IMR-90 (cell line): ENCODE measurements at regions not wholly inside any gene's neighbourhood (a gene's known extent, or its start where the extent isn't known, plus 50 kb on each side); places are given as distances from the start of the nearest gene placed in this dataset.

Experiments used
- ATAC-seq: fragments of 200-7000 bp; cut with Tn5 transposase; 2 replicates; pipeline ENCODE4 v1.9.1; 2020; ENCODE audit warnings: low read depth, mild to moderate bottlenecking, moderate library complexity
- BruUV-seq: library from RNA; stranded (reverse); fragments of 400-500 nt; replicated peaks from 2 replicates; lab custom pipeline; 2021; lab: Mats Ljungman, UMichigan
- CTCF ChIA-PET: fragments of 300-600 bp; formaldehyde crosslinking; extraction: SDS; loops from one replicate; lab custom pipeline; 2021; ENCODE audit warnings: antibody characterized with exemption; lab: Yijun Ruan, JAX
- POLR2A ChIA-PET: fragments of 300-600 bp; sonication (Branson Sonifier 250); formaldehyde crosslinking; loops from one replicate; lab custom pipeline; 2022; ENCODE audit warnings: antibody characterized with exemption; ENCODE audit not compliant: unreplicated experiment; lab: Charles Lee
- DNase-seq: peaks from one replicate; pipeline ENCODE4 v3.0.0; 2013
- H2AFZ ChIP-seq: replicated peaks from 2 replicates; pipeline ENCODE3; 2013; ENCODE audit warnings: low read length, mild to moderate bottlenecking; ENCODE audit not compliant: poor library complexity
- H2AK5ac ChIP-seq: 2 replicates; pipeline ENCODE4 v1.6.1; 2013; ENCODE audit warnings: low read depth, low read length, inconsistent platforms
- H2AK9ac ChIP-seq: replicated peaks from 2 replicates; pipeline ENCODE3; 2013; ENCODE audit warnings: mild to moderate bottlenecking, low read depth, low read length, moderate library complexity; ENCODE audit not compliant: poor library complexity
- H2BK120ac ChIP-seq: 2 replicates; pipeline ENCODE4 v1.6.1; 2013; ENCODE audit warnings: low read depth, low read length, inconsistent platforms
- H2BK15ac ChIP-seq: 3 replicates; pipeline ENCODE4 v1.6.1; 2013; ENCODE audit warnings: low read depth, low read length, inconsistent platforms
- H2BK20ac ChIP-seq: 2 replicates; pipeline ENCODE4 v1.6.1; 2013; ENCODE audit warnings: low read depth, mild to moderate bottlenecking, inconsistent platforms, low read length, moderate library complexity
- H2BK5ac ChIP-seq: 2 replicates; pipeline ENCODE4 v1.6.1; 2013; ENCODE audit warnings: mild to moderate bottlenecking, low read depth, low read length, inconsistent platforms; ENCODE audit not compliant: poor library complexity, severe bottlenecking
- H3K14ac ChIP-seq: replicated peaks from 2 replicates; pipeline ENCODE4 v1.6.1; 2013; ENCODE audit warnings: low read depth, low read length, inconsistent platforms
- H3K18ac ChIP-seq: 2 replicates; pipeline ENCODE4 v1.6.1; 2013; ENCODE audit warnings: low read depth, low read length, control low read depth
- H3K23ac ChIP-seq: 2 replicates; pipeline ENCODE4 v1.6.1; 2013; ENCODE audit warnings: low read depth, low read length, inconsistent platforms
- H3K27ac ChIP-seq: 2 replicates; pipeline ENCODE4 v1.5.1; 2013; ENCODE audit warnings: mild to moderate bottlenecking, control low read depth, low read length; ENCODE audit not compliant: insufficient read depth
- H3K27me3 ChIP-seq: 2 replicates; pipeline ENCODE4 v1.6.1; 2013; ENCODE audit warnings: low read length; ENCODE audit not compliant: control insufficient read depth, insufficient read depth
- H3K36me3 ChIP-seq: 2 replicates; pipeline ENCODE4 v1.6.1; 2013; ENCODE audit warnings: low read length, mixed read lengths; ENCODE audit not compliant: control insufficient read depth, insufficient read depth
- H3K4ac ChIP-seq: 2 replicates; pipeline ENCODE4 v1.6.1; 2013; ENCODE audit warnings: low read depth, low read length, inconsistent platforms
- H3K4me1 ChIP-seq: 2 replicates; pipeline ENCODE4 v1.6.1; 2013; ENCODE audit warnings: low read length, mixed read lengths; ENCODE audit not compliant: control insufficient read depth, insufficient read depth
- H3K4me2 ChIP-seq: 2 replicates; pipeline ENCODE4 v1.6.1; 2013; ENCODE audit warnings: low read depth, mild to moderate bottlenecking, control low read depth, low read length, moderate library complexity
- H3K4me3 ChIP-seq: 2 replicates; pipeline ENCODE4 v1.5.1; 2013; ENCODE audit warnings: low read depth, mild to moderate bottlenecking, control low read depth, low read length, moderate library complexity; ENCODE audit not compliant: insufficient read depth
- H3K56ac ChIP-seq: 2 replicates; pipeline ENCODE4 v1.6.1; 2013; ENCODE audit warnings: low read length, inconsistent platforms; ENCODE audit not compliant: insufficient read depth; ENCODE audit errors: extremely low read depth
- H3K79me1 ChIP-seq, 2 experiments: 2 replicates each; pipeline ENCODE4 v1.6.1; 2013; ENCODE audit warnings: low read length in 2 of 2, inconsistent platforms in 1 of 2, low read depth in 1 of 2
- H3K9ac ChIP-seq: 2 replicates; pipeline ENCODE4 v1.6.1; 2013; ENCODE audit warnings: low read depth, low read length, control low read depth
- H3K9me1 ChIP-seq: 2 replicates; pipeline ENCODE4 v1.6.1; 2013; ENCODE audit warnings: low read length, inconsistent platforms; ENCODE audit not compliant: insufficient read depth
- H3K9me3 ChIP-seq: 2 replicates; pipeline ENCODE4 v1.6.1; 2013; ENCODE audit warnings: low read length; ENCODE audit not compliant: control insufficient read depth, insufficient read depth
- H4K20me1 ChIP-seq: 2 replicates; pipeline ENCODE4 v1.6.1; 2013; ENCODE audit warnings: low read length, inconsistent platforms; ENCODE audit not compliant: insufficient read depth
- H4K5ac ChIP-seq: 2 replicates; pipeline ENCODE4 v1.6.1; 2013; ENCODE audit warnings: mild to moderate bottlenecking, low read depth, low read length, control low read depth
- H4K8ac ChIP-seq, 2 experiments: 2 replicates each; pipeline ENCODE4 v1.6.1; 2013; ENCODE audit warnings: low read depth in 2 of 2, low read length in 2 of 2, control low read depth in 1 of 2, inconsistent platforms in 1 of 2
- H4K91ac ChIP-seq: 2 replicates; pipeline ENCODE4 v1.6.1; 2013; ENCODE audit warnings: low read depth, low read length, inconsistent platforms; ENCODE audit not compliant: insufficient read depth
- BHLHE40 ChIP-seq: fragments of 150-350 bp; IDR thresholded peaks from 2 replicates; pipeline ENCODE4 v1.6.1; 2016; ENCODE audit warnings: mild to moderate bottlenecking, low read depth, low read length
- CEBPB ChIP-seq: IDR thresholded peaks from 2 replicates; pipeline ENCODE4 v1.6.1; 2012; ENCODE audit warnings: low read depth, low read length, improper control_type of control experiment
- CHD1 ChIP-seq: IDR thresholded peaks from 2 replicates; pipeline ENCODE4 v1.6.1; 2012; ENCODE audit warnings: low read depth, low read length, improper control_type of control experiment
- ELK1 ChIP-seq: fragments of 150-350 bp; IDR thresholded peaks from 2 replicates; pipeline ENCODE4 v1.6.1; 2016; ENCODE audit warnings: low read depth, mild to moderate bottlenecking, low read length, moderate library complexity, borderline replicate concordance
- FOS ChIP-seq: fragments of 150-350 bp; IDR thresholded peaks from 2 replicates; pipeline ENCODE4 v1.6.1; 2016; ENCODE audit warnings: low read depth, low read length
- NFE2L2 ChIP-seq: fragments of 150-350 bp; IDR thresholded peaks from 2 replicates; pipeline ENCODE4 v1.6.1; 2016; ENCODE audit warnings: low read depth, mild to moderate bottlenecking, low read length
- WGBS, 2 experiments: methylation state at CpG; one replicate each; pipeline versions ENCODE4 v1.1.5 to v1.1.7; 2013; ENCODE audit warnings: missing lambda C conversion rate in 2 of 2; ENCODE audit not compliant: insufficient read length in 1 of 2; ENCODE audit errors: extremely low coverage in 2 of 2; 5-methylcytosine and 5-hydroxymethylcytosine counted together
- dilution Hi-C: fragments of 300-500 bp; cut with HindIII; formaldehyde crosslinking; loops from one replicate; pipeline ENCODE4 v1.14.3; 2018; ENCODE audit warnings: low sequenced_read_pairs; ENCODE audit not compliant: unreplicated experiment
- in situ Hi-C: fragments of 300-500 bp; cut with MboI; formaldehyde crosslinking; loops from 3 replicates; pipeline ENCODE4 v1.14.3; 2019; ENCODE audit warnings: low sequenced_read_pairs, inconsistent platforms, mixed read lengths
- intact Hi-C: fragments of 100-400 bp; cut with micrococcal nuclease; formaldehyde crosslinking; loops from 2 replicates; pipeline ENCODE4 v1.10.0; 2022
- TF ChIP-seq, protein P1 (sequence below): conservative IDR thresholded peaks from 2 replicates; pipeline ENCODE4 v1.5.1; 2012; ENCODE audit warnings: mild to moderate bottlenecking, low read depth, low read length, improper control_type of control experiment

- H3K27ac ChIP-seq = no peak overlapping the region
- H3K79me1 ChIP-seq = no peaks in the 10 kb centered on the region
- H4K8ac ChIP-seq = no peak overlapping the region
- DNase-seq (no peak), ATAC-seq (no peak)
- no peaks in the 10 kb centered on the region for H4K20me1 ChIP-seq
- no peak overlapping the region for H3K18ac ChIP-seq
- no peaks in the 10 kb centered on the region for H3K4me1 ChIP-seq
- no peak overlapping the region for H2AK9ac ChIP-seq
- no peak overlapping the region for H3K4me2 ChIP-seq
- in situ Hi-C loops = no loop called here
- no peak overlapping the region for H3K4me3 ChIP-seq
- no peak overlapping the region for H3K9ac ChIP-seq
- ChIA-PET CTCF (no interaction called here), POLR2A (interaction anchor here (0.6 kb wide), 1 partner anchor 386 kb away, joined by 3 read pairs; no protein-coding TSS in a partner anchor)
- H3K14ac ChIP-seq = no peak overlapping the region
- H3K4ac ChIP-seq = no peak overlapping the region
- TF ChIP-seq FOS = no peak
- TF ChIP-seq BHLHE40 = no peak
- TF ChIP-seq, protein P1, sequence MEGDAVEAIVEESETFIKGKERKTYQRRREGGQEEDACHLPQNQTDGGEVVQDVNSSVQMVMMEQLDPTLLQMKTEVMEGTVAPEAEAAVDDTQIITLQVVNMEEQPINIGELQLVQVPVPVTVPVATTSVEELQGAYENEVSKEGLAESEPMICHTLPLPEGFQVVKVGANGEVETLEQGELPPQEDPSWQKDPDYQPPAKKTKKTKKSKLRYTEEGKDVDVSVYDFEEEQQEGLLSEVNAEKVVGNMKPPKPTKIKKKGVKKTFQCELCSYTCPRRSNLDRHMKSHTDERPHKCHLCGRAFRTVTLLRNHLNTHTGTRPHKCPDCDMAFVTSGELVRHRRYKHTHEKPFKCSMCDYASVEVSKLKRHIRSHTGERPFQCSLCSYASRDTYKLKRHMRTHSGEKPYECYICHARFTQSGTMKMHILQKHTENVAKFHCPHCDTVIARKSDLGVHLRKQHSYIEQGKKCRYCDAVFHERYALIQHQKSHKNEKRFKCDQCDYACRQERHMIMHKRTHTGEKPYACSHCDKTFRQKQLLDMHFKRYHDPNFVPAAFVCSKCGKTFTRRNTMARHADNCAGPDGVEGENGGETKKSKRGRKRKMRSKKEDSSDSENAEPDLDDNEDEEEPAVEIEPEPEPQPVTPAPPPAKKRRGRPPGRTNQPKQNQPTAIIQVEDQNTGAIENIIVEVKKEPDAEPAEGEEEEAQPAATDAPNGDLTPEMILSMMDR = no peak
- no peak for TF ChIP-seq CEBPB
- no peak for TF ChIP-seq NFE2L2
- no peak for TF ChIP-seq CHD1
- no peak for TF ChIP-seq ELK1
- no CpG with 5 or more reads among the region's 2 CpGs for WGBS, 2 experiments
- H2BK15ac ChIP-seq = no peak overlapping the region
- no peak overlapping the region for H4K91ac ChIP-seq
- no peak overlapping the region for H3K56ac ChIP-seq
- no peaks in the 10 kb centered on the region for H3K9me1 ChIP-seq
- no peak overlapping the region for H2AK5ac ChIP-seq
- H2BK120ac ChIP-seq = no peak overlapping the region
- H4K5ac ChIP-seq = no peak overlapping the region
- H3K9me3 ChIP-seq = no peaks in the 10 kb centered on the region
- BruUV-seq = no TSS peak
- no peaks in the 10 kb centered on the region for H3K36me3 ChIP-seq
- H2BK20ac ChIP-seq = no peak overlapping the region
- H3K23ac ChIP-seq = no peak overlapping the region
- no peak overlapping the region for H2BK5ac ChIP-seq
- no peak overlapping the region for H2AFZ ChIP-seq
- intact Hi-C loops = no loop called here
- H3K27me3 ChIP-seq = peaks cover 4% of the 10 kb centered on the region
- dilution Hi-C loops = no loop called here
Measured at GRCh38 chr22:22825213-22825593, 62.4 kb upstream of the IGLL5 start.
